HepG2 (cell line): ENCODE measurements at regions not wholly inside any gene's neighbourhood (a gene's known extent, or its start where the extent isn't known, plus 50 kb on each side); places are given as distances from the start of the nearest gene placed in this dataset.

Experiments used
- ATAC-seq: fragments of 200-7000 bp; cut with Tn5 transposase; 3 replicates; pipeline ENCODE4 v1.9.1; 2020; ENCODE audit warnings: mild to moderate bottlenecking, moderate library complexity
- BruUV-seq: library from RNA; stranded (reverse); fragments of 400-500 nt; replicated peaks from 2 replicates; lab custom pipeline; 2021; lab: Mats Ljungman, UMichigan
- CTCF ChIA-PET: fragments of 300-600 bp; formaldehyde crosslinking; extraction: SDS; loops from one replicate; lab custom pipeline; 2021; ENCODE audit warnings: low total read pairs, inconsistent platforms, low intra/inter-chr PET ratio; lab: Yijun Ruan, JAX
- POLR2A ChIA-PET: fragments of 350-600 bp; sonication (Branson Sonifier 250); formaldehyde crosslinking; loops from one replicate; lab custom pipeline; 2020; ENCODE audit warnings: antibody characterized with exemption, inconsistent platforms; lab: Yijun Ruan, JAX
- DNase-seq: peaks from one replicate; pipeline ENCODE4 v3.0.0-alpha.2; 2015; ENCODE audit warnings: low spot score
- FAIRE-seq: peaks from 3 replicates; lab custom pipeline; 2011; peaks lifted over from hg19 to GRCh38; lab: Jason Lieb, UNC
- H2AFZ ChIP-seq: one replicate; pipeline ENCODE4 v1.6.1; 2011; ENCODE audit warnings: low read length, inconsistent platforms
- H3K27ac ChIP-seq: fragments of 300-600 bp; 3 replicates; pipeline ENCODE4 v1.8.0; 2011; ENCODE audit warnings: mixed run types, mild to moderate bottlenecking, mixed read lengths, low read length, inconsistent platforms; ENCODE audit not compliant: insufficient read depth; ENCODE audit errors: extremely low read length
- H3K27me3 ChIP-seq, 2 experiments: fragments of 200-600 bp in 1 of 2; 2 replicates in 1 of 2; 3 replicates in 1 of 2; pipeline versions ENCODE4 v1.6.0 to v1.8.0; 2011; ENCODE audit warnings: low read length in 2 of 2, mild to moderate bottlenecking in 2 of 2, moderate library complexity in 2 of 2, inconsistent platforms in 1 of 2; ENCODE audit not compliant: insufficient read depth in 2 of 2, control insufficient read depth in 1 of 2
- H3K36me3 ChIP-seq, 2 experiments: fragments of 200-600 bp in 1 of 2; replicated peaks in 1 of 2; 2 replicates in 1 of 2; 3 replicates in 1 of 2; pipeline versions ENCODE4 v1.5.1 to v1.8.0; 2011; ENCODE audit warnings: low read length in 2 of 2, inconsistent platforms in 1 of 2; ENCODE audit not compliant: insufficient read depth in 2 of 2, control insufficient read depth in 1 of 2
- H3K4me1 ChIP-seq: 2 replicates; pipeline ENCODE4 v1.5.1; 2012; ENCODE audit warnings: low read length, inconsistent platforms; ENCODE audit not compliant: insufficient read depth
- H3K4me2 ChIP-seq: 2 replicates; pipeline ENCODE4 v1.6.0; 2011; ENCODE audit warnings: low read depth, low read length, inconsistent platforms
- H3K4me3 ChIP-seq, 3 experiments: fragments of 200-600 bp in 1 of 3; sonication (generic), shearing (Covaris generic) in 1 of 3; replicated peaks in 1 of 3; 2 replicates each; pipeline ENCODE4 v1.5.1; 2011 to 2016; ENCODE audit warnings: low read length in 3 of 3, inconsistent platforms in 2 of 3, low read depth in 2 of 3, mild to moderate bottlenecking in 2 of 3, control low read depth in 1 of 3, mixed read lengths in 1 of 3; ENCODE audit not compliant: insufficient read depth in 1 of 3
- H3K79me2 ChIP-seq: one replicate; pipeline ENCODE4 v1.6.1; 2011; ENCODE audit warnings: low read length, inconsistent platforms; ENCODE audit not compliant: insufficient read depth
- H3K9ac ChIP-seq: 2 replicates; pipeline ENCODE4 v1.6.0; 2011; ENCODE audit warnings: mild to moderate bottlenecking, low read depth, low read length, inconsistent platforms; ENCODE audit not compliant: insufficient read depth
- H3K9me3 ChIP-seq: 2 replicates; pipeline ENCODE4 v1.5.1; 2012; ENCODE audit warnings: mild to moderate bottlenecking, low read length
- H4K20me1 ChIP-seq: 2 replicates; pipeline ENCODE4 v1.6.0; 2011; ENCODE audit warnings: inconsistent platforms, mild to moderate bottlenecking, low read length, moderate library complexity; ENCODE audit not compliant: insufficient read depth
- FOXK1 ChIP-seq: sonication (generic); formaldehyde crosslinking; IDR thresholded peaks from 2 replicates; pipeline ENCODE4 v1.4.0; 2020; ENCODE audit warnings: low read depth, missing genetic modification reagents, borderline replicate concordance
- GPN1 ChIP-seq: sonication (generic); formaldehyde crosslinking; IDR thresholded peaks from 2 replicates; pipeline ENCODE4 v1.5.1; 2020; ENCODE audit warnings: missing genetic modification reagents, borderline replicate concordance
- MLLT10 ChIP-seq: sonication (generic); formaldehyde crosslinking; IDR thresholded peaks from 2 replicates; pipeline ENCODE4 v1.4.0; 2020; ENCODE audit warnings: missing genetic modification reagents
- MXI1 ChIP-seq: IDR thresholded peaks from 3 replicates; pipeline ENCODE4 v1.6.1; 2012; ENCODE audit warnings: low read depth, low read length, inconsistent platforms, borderline replicate concordance
- NRL ChIP-seq: sonication (generic); formaldehyde crosslinking; IDR thresholded peaks from 2 replicates; pipeline ENCODE4 v1.5.0; 2020; ENCODE audit warnings: missing genetic modification reagents, mild to moderate bottlenecking, moderate library complexity, borderline replicate concordance
- SIN3A ChIP-seq: IDR thresholded peaks from 2 replicates; pipeline ENCODE4 v1.6.1; 2011; ENCODE audit warnings: low read depth, mild to moderate bottlenecking, control low read depth, low read length, borderline replicate concordance
- SMAD1 ChIP-seq: sonication (generic); formaldehyde crosslinking; IDR thresholded peaks from 2 replicates; pipeline ENCODE4 v1.4.0; 2020; ENCODE audit warnings: missing genetic modification reagents, low read depth, mild to moderate bottlenecking, borderline replicate concordance
- STAT5B ChIP-seq: sonication (generic); formaldehyde crosslinking; IDR thresholded peaks from 2 replicates; pipeline ENCODE4 v1.4.0; 2020; ENCODE audit warnings: missing genetic modification reagents
- U2AF2 ChIP-seq: fragments of 200-400 bp; formaldehyde crosslinking; IDR thresholded peaks from 2 replicates; pipeline ENCODE4 v1.6.1; 2017; ENCODE audit warnings: low read depth, mild to moderate bottlenecking, low read length
- ZNF567 ChIP-seq: sonication (generic); formaldehyde crosslinking; IDR thresholded peaks from 2 replicates; pipeline ENCODE4 v1.8.1; 2023; ENCODE audit warnings: mild to moderate bottlenecking, missing genetic modification reagents, borderline replicate concordance
- WGBS: methylation state at CpG from one replicate; pipeline ENCODE4 v1.1.6; 2017; ENCODE audit warnings: low lambda C conversion rate; 5-methylcytosine and 5-hydroxymethylcytosine counted together
- in situ Hi-C: cut with HindIII; loops from 2 replicates; pipeline ENCODE4 v1.10.0; 2017; ENCODE audit warnings: low pct_unique_long_range_greater_than_20kb; ENCODE audit not compliant: extremely low pct_ligation_motif_present
- intact Hi-C: fragments of 100-400 bp; cut with micrococcal nuclease; formaldehyde crosslinking; loops from one replicate; pipeline ENCODE4 v1.10.0; 2022; ENCODE audit not compliant: unreplicated experiment
- TF ChIP-seq, protein P1 (sequence below): sonication (generic); formaldehyde crosslinking; IDR thresholded peaks from 2 replicates; pipeline ENCODE4 v1.5.0; 2020; ENCODE audit warnings: mild to moderate bottlenecking, missing genetic modification reagents, borderline replicate concordance
- TF ChIP-seq, protein P2 (sequence below): sonication (generic); formaldehyde crosslinking; IDR thresholded peaks from 2 replicates; pipeline ENCODE4 v1.4.0; 2020; ENCODE audit warnings: mild to moderate bottlenecking, missing genetic modification reagents
- TF ChIP-seq, protein P3 (sequence below): IDR thresholded peaks from 2 replicates; pipeline ENCODE4 v1.6.1; 2016; ENCODE audit warnings: missing genetic modification reagents, missing compliant biosample characterization
- TF ChIP-seq, protein P4 (sequence below): sonication (generic); formaldehyde crosslinking; IDR thresholded peaks from 2 replicates; pipeline ENCODE4 v1.9.0; 2022; ENCODE audit warnings: low read depth, missing genetic modification reagents

DNA sequence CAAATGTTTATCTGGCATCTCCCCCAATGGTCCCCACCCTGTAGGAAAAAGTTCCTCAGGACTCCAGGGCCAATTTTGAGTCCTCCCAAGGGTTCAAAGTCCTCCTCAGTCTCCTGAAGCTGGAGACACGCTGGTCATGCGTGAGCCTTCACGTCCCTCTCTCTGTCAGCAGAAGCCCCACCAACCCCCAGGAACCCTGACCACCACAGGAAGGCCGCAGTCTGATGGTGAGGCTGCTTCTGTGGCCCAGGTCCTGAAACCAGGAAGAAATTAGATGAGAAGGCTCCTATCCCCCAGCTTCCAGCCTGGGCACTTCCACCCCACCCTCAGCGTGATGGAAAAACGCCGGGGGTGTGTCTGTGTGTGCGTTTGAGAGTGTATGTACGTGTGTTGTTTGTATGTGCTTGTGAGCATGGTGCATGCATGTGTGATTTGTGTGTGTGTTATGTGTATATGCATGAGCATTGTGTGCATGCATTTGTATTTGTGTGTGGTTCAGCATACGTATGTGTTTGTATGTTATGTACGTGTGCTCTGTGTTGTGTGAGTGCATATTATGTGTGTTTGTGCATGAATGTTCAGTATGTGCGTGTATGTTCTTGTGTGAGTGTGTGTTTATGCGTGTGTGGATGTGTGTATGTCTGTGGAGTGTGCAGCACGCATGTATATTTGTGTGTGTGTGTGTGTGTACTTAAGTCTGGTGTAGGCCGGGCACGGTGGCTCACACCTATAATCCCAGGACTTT is 92.5 kb downstream of the SIK1 start:
- no peak overlapping the region for H3K9ac ChIP-seq
- H3K4me2 ChIP-seq = peak overlapping the region; percentile 90
- peaks cover 1 to 26% of the 10 kb centered on the region in 2 experiments; a peak in 3 of 5 replicates for H3K27me3 ChIP-seq
- WGBS = 59% methylated on average over 11 of the region's 16 CpGs
- CTCF ChIA-PET = no interaction called here
- H2AFZ ChIP-seq = no peak overlapping the region
- ATAC-seq (no peak), DNase-seq (no peak), FAIRE-seq (no peak)
- intact Hi-C loops = no loop called here
- in situ Hi-C loops = loop anchor here (5.0 kb wide), 1 partner anchor 47 kb away; no protein-coding TSS in a partner anchor
- no peaks in the 10 kb centered on the region for H3K79me2 ChIP-seq
- H3K36me3 ChIP-seq = no peaks in the 10 kb centered on the region
- peaks cover 51% of the 10 kb centered on the region for H3K4me1 ChIP-seq
- peak overlapping the region in 1 of 3 experiments; percentile 63; a peak in 1 of 6 replicates for H3K4me3 ChIP-seq
- POLR2A ChIA-PET = interaction anchor here (0.9 to 2.2 kb wide), 6 partner anchors 9 to 276 kb away, joined by 3 to 13 read pairs (median 7); no protein-coding TSS in a partner anchor
- no peak overlapping the region for H3K27ac ChIP-seq
- no peaks in the 10 kb centered on the region for H3K9me3 ChIP-seq
- no TSS peak for BruUV-seq
- H4K20me1 ChIP-seq = no peaks in the 10 kb centered on the region
- TF ChIP-seq MLLT10 (CRISPR knock-in tag) (no peak), SMAD1 (CRISPR knock-in tag) (no peak), GPN1 (CRISPR knock-in tag) (no peak), STAT5B (CRISPR knock-in tag) (no peak), MXI1 (no peak), ZNF567 (CRISPR knock-in tag) (no peak), NRL (CRISPR knock-in tag) (no peak), U2AF2 (no peak), SIN3A (no peak), FOXK1 (CRISPR knock-in tag) (no peak)
- TF ChIP-seq, protein P1, sequence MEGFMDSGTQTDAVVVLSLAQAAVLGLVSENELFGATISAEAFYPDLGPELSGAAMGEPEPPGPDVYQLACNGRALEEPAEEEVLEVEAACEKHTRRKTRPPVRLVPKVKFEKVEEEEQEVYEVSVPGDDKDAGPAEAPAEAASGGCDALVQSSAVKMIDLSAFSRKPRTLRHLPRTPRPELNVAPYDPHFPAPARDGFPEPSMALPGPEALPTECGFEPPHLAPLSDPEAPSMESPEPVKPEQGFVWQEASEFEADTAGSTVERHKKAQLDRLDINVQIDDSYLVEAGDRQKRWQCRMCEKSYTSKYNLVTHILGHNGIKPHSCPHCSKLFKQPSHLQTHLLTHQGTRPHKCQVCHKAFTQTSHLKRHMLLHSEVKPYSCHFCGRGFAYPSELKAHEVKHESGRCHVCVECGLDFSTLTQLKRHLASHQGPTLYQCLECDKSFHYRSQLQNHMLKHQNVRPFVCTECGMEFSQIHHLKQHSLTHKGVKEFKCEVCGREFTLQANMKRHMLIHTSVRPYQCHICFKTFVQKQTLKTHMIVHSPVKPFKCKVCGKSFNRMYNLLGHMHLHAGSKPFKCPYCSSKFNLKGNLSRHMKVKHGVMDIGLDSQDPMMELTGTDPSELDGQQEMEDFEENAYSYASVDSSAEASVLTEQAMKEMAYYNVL (CRISPR knock-in tag) = no peak
- TF ChIP-seq, protein P2, sequence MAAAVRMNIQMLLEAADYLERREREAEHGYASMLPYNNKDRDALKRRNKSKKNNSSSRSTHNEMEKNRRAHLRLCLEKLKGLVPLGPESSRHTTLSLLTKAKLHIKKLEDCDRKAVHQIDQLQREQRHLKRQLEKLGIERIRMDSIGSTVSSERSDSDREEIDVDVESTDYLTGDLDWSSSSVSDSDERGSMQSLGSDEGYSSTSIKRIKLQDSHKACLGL = no peak
- TF ChIP-seq, protein P3, sequence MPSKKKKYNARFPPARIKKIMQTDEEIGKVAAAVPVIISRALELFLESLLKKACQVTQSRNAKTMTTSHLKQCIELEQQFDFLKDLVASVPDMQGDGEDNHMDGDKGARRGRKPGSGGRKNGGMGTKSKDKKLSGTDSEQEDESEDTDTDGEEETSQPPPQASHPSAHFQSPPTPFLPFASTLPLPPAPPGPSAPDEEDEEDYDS (CRISPR knock-in tag) = no peak
- TF ChIP-seq, protein P4, sequence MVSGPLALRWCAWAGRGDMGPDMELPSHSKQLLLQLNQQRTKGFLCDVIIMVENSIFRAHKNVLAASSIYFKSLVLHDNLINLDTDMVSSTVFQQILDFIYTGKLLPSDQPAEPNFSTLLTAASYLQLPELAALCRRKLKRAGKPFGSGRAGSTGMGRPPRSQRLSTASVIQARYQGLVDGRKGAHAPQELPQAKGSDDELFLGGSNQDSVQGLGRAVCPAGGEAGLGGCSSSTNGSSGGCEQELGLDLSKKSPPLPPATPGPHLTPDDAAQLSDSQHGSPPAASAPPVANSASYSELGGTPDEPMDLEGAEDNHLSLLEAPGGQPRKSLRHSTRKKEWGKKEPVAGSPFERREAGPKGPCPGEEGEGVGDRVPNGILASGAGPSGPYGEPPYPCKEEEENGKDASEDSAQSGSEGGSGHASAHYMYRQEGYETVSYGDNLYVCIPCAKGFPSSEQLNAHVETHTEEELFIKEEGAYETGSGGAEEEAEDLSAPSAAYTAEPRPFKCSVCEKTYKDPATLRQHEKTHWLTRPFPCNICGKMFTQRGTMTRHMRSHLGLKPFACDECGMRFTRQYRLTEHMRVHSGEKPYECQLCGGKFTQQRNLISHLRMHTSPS (CRISPR knock-in tag) = no peak
